H9 (cell line): ENCODE measurements at regions not wholly inside any gene's neighbourhood (a gene's known extent, or its start where the extent isn't known, plus 50 kb on each side); places are given as distances from the start of the nearest gene placed in this dataset.

Experiments
- DNase-seq: peaks from one replicate; pipeline ENCODE4 v3.0.0-alpha.2; 2017
- H2AFZ ChIP-seq: one replicate; pipeline ENCODE4 v1.6.1; 2013; ENCODE audit warnings: mild to moderate bottlenecking, low read length, control low read depth, moderate library complexity
- H2AK5ac ChIP-seq: 2 replicates; pipeline ENCODE4 v1.6.1; 2013; ENCODE audit warnings: low read length, control low read depth, mixed read lengths; ENCODE audit not compliant: insufficient read length
- H2BK120ac ChIP-seq: one replicate; pipeline ENCODE4 v1.6.1; 2013; ENCODE audit warnings: low read depth, mild to moderate bottlenecking, low read length, control low read depth, inconsistent platforms; ENCODE audit not compliant: poor library complexity, severe bottlenecking
- H2BK12ac ChIP-seq: 2 replicates; pipeline ENCODE4 v1.6.1; 2013; ENCODE audit warnings: low read length, control low read depth, mixed read lengths, low read depth; ENCODE audit not compliant: insufficient read length
- H2BK15ac ChIP-seq: 2 replicates; pipeline ENCODE4 v1.6.1; 2013; ENCODE audit warnings: low read depth, low read length, control low read depth
- H2BK20ac ChIP-seq: one replicate; pipeline ENCODE4 v1.6.1; 2013; ENCODE audit warnings: low read depth, mild to moderate bottlenecking, low read length, control low read depth, inconsistent platforms; ENCODE audit not compliant: poor library complexity, severe bottlenecking
- H2BK5ac ChIP-seq: 2 replicates; pipeline ENCODE4 v1.6.1; 2013; ENCODE audit warnings: low read length, control low read depth, mixed read lengths; ENCODE audit not compliant: insufficient read length
- H3K14ac ChIP-seq: 2 replicates; pipeline ENCODE4 v1.6.1; 2013; ENCODE audit warnings: low read length, control low read depth; ENCODE audit not compliant: insufficient read depth
- H3K18ac ChIP-seq: 2 replicates; pipeline ENCODE4 v1.6.1; 2013; ENCODE audit warnings: low read depth, mild to moderate bottlenecking, mixed read lengths, low read length, control low read depth; ENCODE audit not compliant: insufficient read length
- H3K23ac ChIP-seq: 2 replicates; pipeline ENCODE4 v1.6.1; 2013; ENCODE audit warnings: low read length, control low read depth, mixed read lengths, low read depth; ENCODE audit not compliant: insufficient read length
- H3K23me2 ChIP-seq: 2 replicates; pipeline ENCODE4 v1.6.1; 2013; ENCODE audit warnings: low read depth, mild to moderate bottlenecking, mixed read lengths, low read length, control low read depth; ENCODE audit not compliant: insufficient read length, poor library complexity, severe bottlenecking
- H3K27ac ChIP-seq: 2 replicates; pipeline ENCODE4 v1.5.1; 2013; ENCODE audit warnings: low read length, control low read depth, mixed read lengths, low read depth; ENCODE audit not compliant: insufficient read length
- H3K27me3 ChIP-seq: 2 replicates; pipeline ENCODE4 v1.6.1; 2013; ENCODE audit warnings: low read length, control low read depth, inconsistent platforms; ENCODE audit not compliant: insufficient read depth
- H3K4ac ChIP-seq: 2 replicates; pipeline ENCODE4 v1.6.1; 2013; ENCODE audit warnings: low read depth, mild to moderate bottlenecking, control low read depth, inconsistent platforms, low read length, moderate library complexity
- H3K4me1 ChIP-seq: 2 replicates; pipeline ENCODE4 v1.6.1; 2013; ENCODE audit warnings: low read length, control low read depth, inconsistent platforms; ENCODE audit not compliant: insufficient read depth
- H3K4me2 ChIP-seq: 2 replicates; pipeline ENCODE4 v1.6.1; 2013; ENCODE audit warnings: low read length, control low read depth, mixed read lengths; ENCODE audit not compliant: insufficient read length, insufficient read depth
- H3K56ac ChIP-seq: 2 replicates; pipeline ENCODE4 v1.6.1; 2013; ENCODE audit warnings: low read depth, mild to moderate bottlenecking, mixed read lengths, low read length, control low read depth; ENCODE audit not compliant: insufficient read length
- H3K79me1 ChIP-seq: 2 replicates; pipeline ENCODE4 v1.6.1; 2013; ENCODE audit warnings: low read depth, mild to moderate bottlenecking, moderate library complexity, low read length, control low read depth, inconsistent platforms; ENCODE audit not compliant: insufficient read depth, poor library complexity, severe bottlenecking
- H3K79me2 ChIP-seq: 2 replicates; pipeline ENCODE4 v1.6.1; 2013; ENCODE audit warnings: low read length, control low read depth, inconsistent platforms; ENCODE audit not compliant: insufficient read depth
- H3K9ac ChIP-seq: 2 replicates; pipeline ENCODE4 v1.6.1; 2013; ENCODE audit warnings: low read length, control low read depth, mixed read lengths; ENCODE audit not compliant: insufficient read length; ENCODE audit errors: extremely low read depth
- H3K9me3 ChIP-seq: one replicate; pipeline ENCODE4 v1.6.1; 2013; ENCODE audit warnings: low read depth, low read length, inconsistent platforms; ENCODE audit not compliant: control insufficient read depth
- H3T11ph ChIP-seq: one replicate; pipeline ENCODE4 v1.6.1; 2013; ENCODE audit warnings: mild to moderate bottlenecking, low read length, control low read depth, inconsistent platforms
- H4K20me1 ChIP-seq: one replicate; pipeline ENCODE4 v1.6.1; 2013; ENCODE audit not compliant: control insufficient read depth, insufficient read length, insufficient read depth
- H4K5ac ChIP-seq: 2 replicates; pipeline ENCODE4 v1.6.1; 2013; ENCODE audit warnings: low read depth, mild to moderate bottlenecking, mixed read lengths, low read length, control low read depth; ENCODE audit not compliant: insufficient read length
- H4K8ac ChIP-seq: replicated peaks from 2 replicates; pipeline ENCODE4 v1.6.1; 2013; ENCODE audit warnings: low read length, control low read depth, mixed read lengths, low read depth; ENCODE audit not compliant: insufficient read length
- H4K91ac ChIP-seq: 2 replicates; pipeline ENCODE4 v1.6.1; 2013; ENCODE audit warnings: low read depth, mild to moderate bottlenecking, moderate library complexity, mixed read lengths, low read length, control low read depth; ENCODE audit not compliant: insufficient read length
- H3K27ac Mint-ChIP-seq, 3 experiments: 2 replicates in 2 of 3; 3 replicates in 1 of 3; pipeline ENCODE4 v1.8.0; 2020 to 2021; ENCODE audit warnings: mixed read lengths in 3 of 3, mild to moderate bottlenecking in 1 of 3, moderate library complexity in 1 of 3
- H3K27me3 Mint-ChIP-seq: 2 replicates; pipeline ENCODE4 v1.8.0; 2021; ENCODE audit warnings: low read depth, mild to moderate bottlenecking, moderate library complexity, mixed read lengths
- H3K36me3 Mint-ChIP-seq, 3 experiments: 2 replicates in 2 of 3; 3 replicates in 1 of 3; pipeline ENCODE4 v1.8.0; 2020 to 2021; ENCODE audit warnings: low read depth in 3 of 3, mixed read lengths in 3 of 3; ENCODE audit not compliant: insufficient read depth in 1 of 3
- H3K4me1 Mint-ChIP-seq, 2 experiments: 2 replicates each; pipeline ENCODE4 v1.8.0; 2020; ENCODE audit warnings: mixed read lengths in 2 of 2
- H3K4me3 Mint-ChIP-seq, 2 experiments: 2 replicates in 1 of 2; 3 replicates in 1 of 2; pipeline ENCODE4 v1.8.0; 2020 to 2021; ENCODE audit warnings: mild to moderate bottlenecking in 2 of 2, mixed read lengths in 2 of 2, moderate library complexity in 1 of 2
- H3K9me3 Mint-ChIP-seq, 2 experiments: 2 replicates in 1 of 2; 3 replicates in 1 of 2; pipeline ENCODE4 v1.8.0; 2020; ENCODE audit warnings: mild to moderate bottlenecking in 2 of 2, mixed read lengths in 2 of 2, moderate library complexity in 1 of 2
- TF ChIP-seq, protein P1 (sequence below): fragments of 200-600 bp; sonication (generic); conservative IDR thresholded peaks from 3 replicates; pipeline ENCODE4 v1.8.0; 2021; ENCODE audit warnings: antibody characterized with exemption, mild to moderate bottlenecking

GRCh38 chr18:40346146-40346545 is 1608.9 kb upstream of the PIK3C3 start:
- Mint-ChIP-seq H3K36me3 (no peaks in the 10 kb centered on the region), H3K4me1 (no peaks in the 10 kb centered on the region), H3K27ac (no peak overlapping the region), H3K4me3 (no peak overlapping the region), H3K9me3 (no peaks in the 10 kb centered on the region), H3K27me3 (no peaks in the 10 kb centered on the region; the same call in 1 of the 2 replicates)
- TF ChIP-seq, protein P1, sequence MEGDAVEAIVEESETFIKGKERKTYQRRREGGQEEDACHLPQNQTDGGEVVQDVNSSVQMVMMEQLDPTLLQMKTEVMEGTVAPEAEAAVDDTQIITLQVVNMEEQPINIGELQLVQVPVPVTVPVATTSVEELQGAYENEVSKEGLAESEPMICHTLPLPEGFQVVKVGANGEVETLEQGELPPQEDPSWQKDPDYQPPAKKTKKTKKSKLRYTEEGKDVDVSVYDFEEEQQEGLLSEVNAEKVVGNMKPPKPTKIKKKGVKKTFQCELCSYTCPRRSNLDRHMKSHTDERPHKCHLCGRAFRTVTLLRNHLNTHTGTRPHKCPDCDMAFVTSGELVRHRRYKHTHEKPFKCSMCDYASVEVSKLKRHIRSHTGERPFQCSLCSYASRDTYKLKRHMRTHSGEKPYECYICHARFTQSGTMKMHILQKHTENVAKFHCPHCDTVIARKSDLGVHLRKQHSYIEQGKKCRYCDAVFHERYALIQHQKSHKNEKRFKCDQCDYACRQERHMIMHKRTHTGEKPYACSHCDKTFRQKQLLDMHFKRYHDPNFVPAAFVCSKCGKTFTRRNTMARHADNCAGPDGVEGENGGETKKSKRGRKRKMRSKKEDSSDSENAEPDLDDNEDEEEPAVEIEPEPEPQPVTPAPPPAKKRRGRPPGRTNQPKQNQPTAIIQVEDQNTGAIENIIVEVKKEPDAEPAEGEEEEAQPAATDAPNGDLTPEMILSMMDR = no peak
- H2BK20ac ChIP-seq = no peak overlapping the region
- H2BK5ac ChIP-seq = no peak overlapping the region
- no peaks in the 10 kb centered on the region for H3K79me2 ChIP-seq
- H3K56ac ChIP-seq = no peak overlapping the region
- no peak overlapping the region for H3K4me2 ChIP-seq
- no peaks in the 10 kb centered on the region for H3K9me3 ChIP-seq
- no peak overlapping the region for H3K23ac ChIP-seq
- no peak for DNase-seq
- no peak overlapping the region for H2BK12ac ChIP-seq
- H4K20me1 ChIP-seq = no peaks in the 10 kb centered on the region
- H3K4ac ChIP-seq = no peak overlapping the region
- H3K4me1 ChIP-seq = no peaks in the 10 kb centered on the region
- no peaks in the 10 kb centered on the region for H3K23me2 ChIP-seq
- no peak overlapping the region for H3K27ac ChIP-seq
- H3T11ph ChIP-seq = no peak overlapping the region
- H3K14ac ChIP-seq = no peak overlapping the region
- H4K91ac ChIP-seq = no peak overlapping the region
- H2BK120ac ChIP-seq = no peak overlapping the region
- no peak overlapping the region for H4K5ac ChIP-seq
- H3K27me3 ChIP-seq = no peaks in the 10 kb centered on the region
- no peak overlapping the region for H3K9ac ChIP-seq
- H2AFZ ChIP-seq = no peak overlapping the region
- no peak overlapping the region for H2BK15ac ChIP-seq
- H2AK5ac ChIP-seq = no peak overlapping the region
- no peak overlapping the region for H4K8ac ChIP-seq
- no peak overlapping the region for H3K18ac ChIP-seq
- no peaks in the 10 kb centered on the region for H3K79me1 ChIP-seq
